NT2/D1 (cell line): ENCODE measurements at regions not wholly inside any gene's neighbourhood (a gene's known extent, or its start where the extent isn't known, plus 50 kb on each side); places are given as distances from the start of the nearest gene placed in this dataset.

Experiments
- SUZ12 ChIP-seq: IDR thresholded peaks from 2 replicates; pipeline ENCODE4 v1.6.1; 2011; ENCODE audit not compliant: insufficient read length, insufficient read depth; ENCODE audit errors: extremely low read depth
- YY1 ChIP-seq: IDR thresholded peaks from 2 replicates; pipeline ENCODE4 v1.6.1; 2011; ENCODE audit not compliant: insufficient read length, insufficient read depth

DNA sequence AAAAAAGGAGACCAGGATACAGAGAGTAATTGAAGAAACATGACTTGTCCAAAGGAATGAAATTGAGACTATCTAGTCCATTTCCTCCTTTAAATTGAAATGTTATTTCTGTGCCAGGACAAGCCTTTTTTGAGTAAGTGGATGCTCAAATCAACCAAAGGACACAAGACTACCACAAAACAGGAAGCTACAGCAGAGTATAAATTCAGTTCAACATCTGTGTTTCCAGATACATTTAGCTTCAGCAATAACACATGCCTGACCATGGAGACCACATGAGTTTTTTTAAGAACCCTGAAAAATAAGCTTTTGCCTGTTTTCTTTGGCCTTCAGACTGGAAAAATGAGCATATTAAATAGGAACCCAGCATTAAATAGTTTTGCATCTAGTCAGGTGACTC, 707.5 kb downstream of the ZWINT start:
- TF ChIP-seq YY1 (no peak), SUZ12 (no peak)
